B cell (primary cell): ENCODE measurements at regions not wholly inside any gene's neighbourhood (a gene's known extent, or its start where the extent isn't known, plus 50 kb on each side); places are given as distances from the start of the nearest gene placed in this dataset.

Source experiments
- EZH2 ChIP-seq: IDR thresholded peaks from 2 replicates; pipeline ENCODE4 v1.6.1; 2012; ENCODE audit warnings: borderline replicate concordance, low read depth, mild to moderate bottlenecking, moderate library complexity, low read length; ENCODE audit not compliant: insufficient read depth, poor library complexity, severe bottlenecking
- TF ChIP-seq, protein P1 (sequence below): fragments of 200-600 bp; IDR thresholded peaks from one replicate; pipeline ENCODE4 v1.8.0; 2022; ENCODE audit warnings: antibody characterized with exemption, mild to moderate bottlenecking

- TF ChIP-seq, protein P1, sequence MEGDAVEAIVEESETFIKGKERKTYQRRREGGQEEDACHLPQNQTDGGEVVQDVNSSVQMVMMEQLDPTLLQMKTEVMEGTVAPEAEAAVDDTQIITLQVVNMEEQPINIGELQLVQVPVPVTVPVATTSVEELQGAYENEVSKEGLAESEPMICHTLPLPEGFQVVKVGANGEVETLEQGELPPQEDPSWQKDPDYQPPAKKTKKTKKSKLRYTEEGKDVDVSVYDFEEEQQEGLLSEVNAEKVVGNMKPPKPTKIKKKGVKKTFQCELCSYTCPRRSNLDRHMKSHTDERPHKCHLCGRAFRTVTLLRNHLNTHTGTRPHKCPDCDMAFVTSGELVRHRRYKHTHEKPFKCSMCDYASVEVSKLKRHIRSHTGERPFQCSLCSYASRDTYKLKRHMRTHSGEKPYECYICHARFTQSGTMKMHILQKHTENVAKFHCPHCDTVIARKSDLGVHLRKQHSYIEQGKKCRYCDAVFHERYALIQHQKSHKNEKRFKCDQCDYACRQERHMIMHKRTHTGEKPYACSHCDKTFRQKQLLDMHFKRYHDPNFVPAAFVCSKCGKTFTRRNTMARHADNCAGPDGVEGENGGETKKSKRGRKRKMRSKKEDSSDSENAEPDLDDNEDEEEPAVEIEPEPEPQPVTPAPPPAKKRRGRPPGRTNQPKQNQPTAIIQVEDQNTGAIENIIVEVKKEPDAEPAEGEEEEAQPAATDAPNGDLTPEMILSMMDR = no peak
- TF ChIP-seq EZH2 = no peak
Observed at GRCh38 chr2:103977668-103978067, 876.2 kb upstream of the POU3F3 start.
